Kidney (tissue), 13 donors: ENCODE measurements at regions not wholly inside any gene's neighbourhood (a gene's known extent, or its start where the extent isn't known, plus 50 kb on each side); places are given as distances from the start of the nearest gene placed in this dataset.
"Not testable (repeated sequence)": the region's sequence is repeated elsewhere in the genome, so short reads cannot be mapped to it uniquely, and the experiment has no call there.

ENCODE experiments used
- DNase-seq, 5 donors: peaks; one replicate each; pipeline ENCODE4 v3.0.0-alpha.2; 2013 to 2020
- FAIRE-seq: peaks from 2 replicates; lab custom pipeline; 2012; peaks lifted over from hg19 to GRCh38; lab: Jason Lieb, UNC
- H3K27ac ChIP-seq, 2 donors: one replicate each; pipeline ENCODE4 v1.7.0; 2013; ENCODE audit warnings: low read depth in 2 of 2, low read length in 2 of 2, inconsistent platforms in 1 of 2
- H3K27me3 ChIP-seq: one replicate; pipeline ENCODE4 v1.7.1; 2013; ENCODE audit warnings: low read length, inconsistent platforms; ENCODE audit not compliant: control insufficient read depth, insufficient read depth
- H3K36me3 ChIP-seq, 3 donors: one replicate each; pipeline versions ENCODE4 v1.7.0 to v1.7.1; 2013; ENCODE audit warnings: low read length in 3 of 3, control low read depth in 1 of 3, inconsistent platforms in 1 of 3; ENCODE audit not compliant: insufficient read depth in 3 of 3, control insufficient read depth in 2 of 3
- H3K4me1 ChIP-seq, 3 donors: one replicate each; pipeline versions ENCODE4 v1.7.0 to v1.7.1; 2013; ENCODE audit warnings: low read length in 3 of 3, inconsistent platforms in 1 of 3, low read depth in 1 of 3; ENCODE audit not compliant: control insufficient read depth in 2 of 3, insufficient read depth in 2 of 3
- H3K4me3 ChIP-seq, 3 donors: one replicate each; pipeline versions ENCODE4 v1.7.0 to v1.8.1; 2013; ENCODE audit warnings: low read length in 3 of 3, control low read depth in 1 of 3, inconsistent platforms in 1 of 3
- H3K9ac ChIP-seq, 3 donors: one replicate each; pipeline versions ENCODE4 v1.7.0 to v1.7.1; 2013; ENCODE audit warnings: low read length in 3 of 3, control low read depth in 1 of 3, inconsistent platforms in 1 of 3
- H3K9me3 ChIP-seq, 3 donors: one replicate each; pipeline versions ENCODE4 v1.7.0 to v1.7.1; 2013; ENCODE audit warnings: low read length in 3 of 3, control low read depth in 1 of 3, inconsistent platforms in 1 of 3; ENCODE audit not compliant: control insufficient read depth in 2 of 3, insufficient read depth in 1 of 3
- CTCF ChIP-seq: IDR thresholded peaks from 3 replicates; pipeline ENCODE4 v1.5.1; 2012; ENCODE audit warnings: mild to moderate bottlenecking, moderate library complexity, borderline replicate concordance; ENCODE audit not compliant: insufficient read depth; ENCODE audit errors: extremely low read depth
- intact Hi-C: fragments of 100-400 bp; cut with DNase I; formaldehyde crosslinking; loops from one replicate; pipeline ENCODE4 v1.11.1; 2022
- donor health status: control.
- donor health status: control.
- donor health status: control.
- donor health status: control.
- donor health status: control.
- donor health status: DM: yes; HTN: yes; CAD: no.
- donor health status: Normal renal cell carcinoma (clear cell type).

- no peak for TF ChIP-seq CTCF
- FAIRE-seq (no peak), DNase-seq (no peak)
- H3K36me3 ChIP-seq: no peaks in the 10 kb centered on the region
- intact Hi-C loops: no loop called here
- H3K9ac ChIP-seq: no peak overlapping the region
- no peak overlapping the region for H3K4me3 ChIP-seq
- H3K4me1 ChIP-seq: no peaks in the 10 kb centered on the region
- H3K27ac ChIP-seq: no peak overlapping the region
- H3K27me3 ChIP-seq: no peaks in the 10 kb centered on the region
- H3K9me3 ChIP-seq: peaks cover 0 to 16% (median 2%) of the 10 kb centered on the region in 3 donors
These were observed 233.6 kb upstream of the WDFY3 start for GRCh38 chr4:85200106-85200505.

GRCh38 chr4:85209161-85209560, 242.7 kb upstream of the WDFY3 start:
- no peak for FAIRE-seq
- Histone ChIP-seq H3K36me3 (no peaks in the 10 kb centered on the region), H3K27ac (no peak overlapping the region), H3K9ac (no peak overlapping the region), H3K4me3 (no peak overlapping the region), H3K9me3 (peaks cover 0 to 14% (median 3%) of the 10 kb centered on the region in 3 donors), H3K4me1 (no peaks in the 10 kb centered on the region), H3K27me3 (no peaks in the 10 kb centered on the region)
- intact Hi-C loops: no loop called here
- DNase-seq: no peak
- no peak for TF ChIP-seq CTCF

- intact Hi-C loops: no loop called here
- DNase-seq: no peak
- H3K36me3 ChIP-seq: no peaks in the 10 kb centered on the region
- H3K9ac ChIP-seq: no peak overlapping the region
- no peak overlapping the region for H3K27ac ChIP-seq
- no peak overlapping the region for H3K4me3 ChIP-seq
- no peaks in the 10 kb centered on the region for H3K4me1 ChIP-seq
- H3K9me3 ChIP-seq: peaks cover 0 to 10% (median 3%) of the 10 kb centered on the region in 3 donors
- FAIRE-seq: no peak
- TF ChIP-seq CTCF: no peak
- H3K27me3 ChIP-seq: no peaks in the 10 kb centered on the region
These were observed 243.9 kb upstream of the WDFY3 start for GRCh38 chr4:85210353-85210752.

- H3K27ac ChIP-seq, H3K4me3 ChIP-seq, H3K9ac ChIP-seq, intact Hi-C loops, DNase-seq, FAIRE-seq, H3K4me1 ChIP-seq, H3K27me3 ChIP-seq, H3K9me3 ChIP-seq, H3K36me3 ChIP-seq: not testable (repeated sequence)
These were observed 250.1 kb upstream of the WDFY3 start for GRCh38 chr4:85216571-85216970.
